Neural progenitor cell (in vitro differentiated cells): ENCODE measurements at regions not wholly inside any gene's neighbourhood (a gene's known extent, or its start where the extent isn't known, plus 50 kb on each side); places are given as distances from the start of the nearest gene placed in this dataset.
"Not testable (repeated sequence)": the region's sequence is repeated elsewhere in the genome, so short reads cannot be mapped to it uniquely, and the experiment has no call there.

ENCODE experiments used
- DNase-seq: peaks from one replicate; pipeline ENCODE4 v3.0.0-alpha.2; 2016; ENCODE audit warnings: low spot score
- H2AFZ ChIP-seq: fragments of 200-600 bp; sonication (generic); replicated peaks from 2 replicates; pipeline ENCODE4 v1.6.1; 2016; ENCODE audit warnings: antibody characterized with exemption
- H3F3A ChIP-seq: fragments of 200-600 bp; sonication (generic); 2 replicates; pipeline ENCODE4 v1.6.1; 2016; ENCODE audit warnings: antibody characterized with exemption, low read depth
- H3K27ac ChIP-seq: fragments of 200-600 bp; sonication (generic); 2 replicates; pipeline ENCODE4 v1.5.1; 2016; ENCODE audit warnings: mild to moderate bottlenecking
- H3K27me3 ChIP-seq: fragments of 200-600 bp; sonication (generic); 2 replicates; pipeline ENCODE4 v1.6.1; 2016; ENCODE audit warnings: mild to moderate bottlenecking, moderate library complexity
- H3K36me3 ChIP-seq: fragments of 200-600 bp; sonication (generic); 2 replicates; pipeline ENCODE4 v1.5.1; 2016
- H3K4me1 ChIP-seq: fragments of 200-600 bp; sonication (generic); 2 replicates; pipeline ENCODE4 v1.6.1; 2016; ENCODE audit warnings: mixed run types
- H3K4me2 ChIP-seq: fragments of 200-600 bp; sonication (generic); 2 replicates; pipeline ENCODE4 v1.6.1; 2016
- H3K4me3 ChIP-seq: fragments of 200-600 bp; sonication (generic); 2 replicates; pipeline ENCODE4 v1.5.1; 2016
- H3K79me2 ChIP-seq: fragments of 200-600 bp; sonication (generic); 2 replicates; pipeline ENCODE4 v1.6.1; 2016; ENCODE audit warnings: low read depth
- H3K9ac ChIP-seq: fragments of 200-600 bp; sonication (generic); 2 replicates; pipeline ENCODE4 v1.6.1; 2016
- H3K9me3 ChIP-seq: fragments of 200-600 bp; sonication (generic); 2 replicates; pipeline ENCODE4 v1.5.1; 2016; ENCODE audit warnings: low read depth
- H4K20me1 ChIP-seq: fragments of 200-600 bp; sonication (generic); 2 replicates; pipeline ENCODE4 v1.6.1; 2016; ENCODE audit warnings: low read depth
- H3K27ac Mint-ChIP-seq: 3 replicates; pipeline ENCODE4 v1.8.0; 2021; ENCODE audit warnings: mixed read lengths
- H3K27me3 Mint-ChIP-seq: 2 replicates; pipeline ENCODE4 v1.8.0; 2022; ENCODE audit warnings: low read depth, mild to moderate bottlenecking, inconsistent platforms, moderate library complexity, mixed read lengths; ENCODE audit not compliant: insufficient read depth
- H3K36me3 Mint-ChIP-seq: 3 replicates; pipeline ENCODE4 v1.8.0; 2021; ENCODE audit warnings: mixed read lengths
- H3K4me1 Mint-ChIP-seq: 3 replicates; pipeline ENCODE4 v1.8.0; 2021; ENCODE audit warnings: mixed read lengths
- H3K4me3 Mint-ChIP-seq: 3 replicates; pipeline ENCODE4 v1.8.0; 2021; ENCODE audit warnings: mild to moderate bottlenecking, moderate library complexity, mixed read lengths
- H3K9me3 Mint-ChIP-seq: 3 replicates; pipeline ENCODE4 v1.8.0; 2020; ENCODE audit warnings: mixed read lengths
- CTCF ChIP-seq: fragments of 200-600 bp; sonication (generic); IDR thresholded peaks from 2 replicates; pipeline ENCODE4 v1.5.1; 2017; ENCODE audit warnings: antibody characterized with exemption, mild to moderate bottlenecking
- EZH2 ChIP-seq: fragments of 200-600 bp; sonication (generic); IDR thresholded peaks from 2 replicates; pipeline ENCODE4 v1.6.1; 2017; ENCODE audit warnings: antibody characterized with exemption, mild to moderate bottlenecking, moderate library complexity
- EZH2phosphoT487 ChIP-seq: fragments of 200-600 bp; sonication (generic); IDR thresholded peaks from 2 replicates; pipeline ENCODE4 v1.6.1; 2017; ENCODE audit warnings: antibody characterized with exemption

DNA sequence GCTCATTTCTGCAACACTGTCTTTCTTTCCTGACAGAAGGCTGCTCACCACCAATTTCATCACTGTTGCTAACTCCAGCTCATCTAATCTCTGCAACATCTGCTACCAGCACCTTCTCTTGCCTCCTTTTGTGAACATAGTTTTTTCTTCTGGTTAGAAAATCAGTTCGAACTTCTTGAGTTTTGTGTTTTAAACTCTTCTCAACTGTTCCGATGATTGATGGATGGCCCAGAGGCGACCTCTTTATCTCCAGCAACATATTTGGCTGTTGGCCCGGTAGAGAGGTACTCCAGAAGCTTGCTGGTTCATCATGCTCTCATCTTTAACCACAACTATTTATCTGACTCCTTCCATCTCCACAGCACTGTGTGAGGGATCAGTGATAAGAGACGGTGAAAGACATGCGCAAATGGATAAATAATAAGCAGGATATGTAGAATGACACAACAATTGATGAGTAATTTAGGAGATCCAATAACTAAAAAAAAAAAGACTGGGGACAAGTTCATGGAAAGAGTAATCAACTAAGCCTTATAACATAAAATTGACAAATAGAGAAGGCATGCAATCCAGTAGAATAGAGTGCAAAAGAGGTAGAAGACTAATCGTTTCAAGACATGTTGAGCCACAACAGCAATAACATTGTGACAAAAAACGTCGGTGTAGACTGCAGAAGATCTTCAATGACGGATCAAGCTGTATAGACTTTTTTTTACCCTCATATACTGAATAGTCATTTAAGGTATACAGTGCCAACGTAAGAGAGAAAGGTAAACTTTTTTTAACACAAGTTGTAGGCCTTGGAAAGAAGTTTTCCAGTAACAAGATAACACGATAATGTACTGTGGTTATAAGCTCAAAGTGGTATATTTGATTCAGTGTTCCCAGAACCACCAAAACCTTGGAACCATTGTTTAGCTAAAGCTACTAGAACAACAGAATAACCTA, 152.2 kb downstream of the CRPPA start:
- no peak for TF ChIP-seq EZH2
- TF ChIP-seq EZH2phosphoT487 = no peak
- TF ChIP-seq CTCF = no peak
- H3K4me3 Mint-ChIP-seq = no peak overlapping the region
- H3K27me3 Mint-ChIP-seq = no peaks in the 10 kb centered on the region
- Histone ChIP-seq H4K20me1 (no peaks in the 10 kb centered on the region), H3K4me2 (no peak overlapping the region), H3K4me1 (no peaks in the 10 kb centered on the region), H3F3A (no peaks in the 10 kb centered on the region), H3K79me2 (no peaks in the 10 kb centered on the region), H2AFZ (no peak overlapping the region), H3K36me3 (no peaks in the 10 kb centered on the region), H3K4me3 (no peak overlapping the region), H3K9ac (no peak overlapping the region), H3K27me3 (no peaks in the 10 kb centered on the region), H3K27ac (no peak overlapping the region), H3K9me3 (no peaks in the 10 kb centered on the region)
- no peak for DNase-seq
- no peaks in the 10 kb centered on the region for H3K9me3 Mint-ChIP-seq
- H3K27ac Mint-ChIP-seq = no peak overlapping the region
- H3K36me3 Mint-ChIP-seq = no peaks in the 10 kb centered on the region
- H3K4me1 Mint-ChIP-seq = peaks cover 2% of the 10 kb centered on the region

DNA sequence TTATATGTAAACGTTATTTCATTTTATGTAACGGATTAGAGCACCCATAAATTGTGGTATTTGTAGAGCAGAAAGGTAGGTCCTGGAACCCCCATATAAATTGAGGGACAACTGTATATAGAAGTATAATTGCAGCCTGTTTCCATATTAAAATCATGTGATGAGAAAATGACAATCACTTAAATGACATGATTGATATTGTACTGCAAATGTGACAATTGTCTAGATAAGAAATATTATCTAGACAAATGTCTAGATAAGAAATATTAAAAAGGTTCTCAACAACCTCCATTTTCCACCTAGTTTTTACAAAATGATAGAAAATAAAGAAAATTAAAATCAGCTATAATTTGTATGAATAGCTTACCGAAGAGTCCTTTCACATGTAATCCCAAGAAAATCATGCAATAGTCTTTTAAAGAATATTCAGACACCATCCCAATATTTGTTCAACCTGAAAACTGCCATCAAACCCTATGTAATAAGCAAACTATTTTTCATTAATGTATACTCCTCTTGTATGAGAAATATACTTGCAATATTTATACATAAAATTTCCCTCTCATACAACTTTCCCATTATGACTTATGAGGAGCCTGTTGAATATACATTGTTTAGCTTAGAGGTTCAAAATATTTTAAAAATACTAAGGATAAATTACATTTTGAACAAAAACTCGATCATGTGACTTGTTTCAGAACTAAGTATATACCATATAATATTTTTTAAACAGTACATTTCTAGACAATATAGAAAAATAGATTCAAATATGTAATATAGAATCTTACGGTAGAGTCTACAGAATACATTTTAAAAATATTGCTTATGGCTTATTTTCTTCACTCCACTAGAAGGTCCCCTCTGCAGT, 153.2 kb downstream of the CRPPA start:
- Histone ChIP-seq H3K79me2 (no peaks in the 10 kb centered on the region), H3K36me3 (no peaks in the 10 kb centered on the region), H2AFZ (no peak overlapping the region), H3K9me3 (no peaks in the 10 kb centered on the region), H3F3A (no peaks in the 10 kb centered on the region), H3K4me2 (no peak overlapping the region), H3K27me3 (no peaks in the 10 kb centered on the region), H4K20me1 (no peaks in the 10 kb centered on the region), H3K9ac (no peak overlapping the region), H3K27ac (no peak overlapping the region), H3K4me3 (no peak overlapping the region), H3K4me1 (no peaks in the 10 kb centered on the region)
- TF ChIP-seq EZH2phosphoT487 = no peak
- no peak for TF ChIP-seq EZH2
- TF ChIP-seq CTCF = no peak
- no peak for DNase-seq
- Mint-ChIP-seq H3K9me3 (no peaks in the 10 kb centered on the region), H3K27ac (no peak overlapping the region), H3K4me3 (no peak overlapping the region), H3K36me3 (no peaks in the 10 kb centered on the region), H3K27me3 (no peaks in the 10 kb centered on the region), H3K4me1 (peaks cover 2% of the 10 kb centered on the region)

DNA sequence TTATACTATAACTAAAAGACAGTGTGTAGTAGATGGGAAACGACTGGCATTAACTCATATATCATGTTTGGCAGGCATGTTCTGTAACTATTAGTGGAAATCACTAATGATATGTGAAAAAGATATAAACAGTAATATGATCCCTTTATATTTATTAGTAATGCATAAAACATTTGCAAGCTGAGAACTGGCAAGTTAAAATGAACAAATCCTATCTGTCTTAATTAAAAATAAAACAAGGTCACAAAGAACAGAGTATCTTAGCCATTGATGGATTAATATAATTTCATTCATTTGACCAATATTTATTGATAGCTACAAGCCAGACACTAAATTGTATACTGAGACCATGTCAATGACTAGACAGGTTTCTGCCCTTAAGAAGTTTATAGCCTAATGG, 154.5 kb downstream of the CRPPA start:
- Histone ChIP-seq H3K4me2 (no peak overlapping the region), H3K79me2 (no peaks in the 10 kb centered on the region), H3K27me3 (no peaks in the 10 kb centered on the region), H3F3A (no peaks in the 10 kb centered on the region), H3K9me3 (no peaks in the 10 kb centered on the region), H4K20me1 (no peaks in the 10 kb centered on the region), H3K4me1 (no peaks in the 10 kb centered on the region), H2AFZ (no peak overlapping the region), H3K36me3 (no peaks in the 10 kb centered on the region), H3K9ac (no peak overlapping the region), H3K27ac (no peak overlapping the region), H3K4me3 (no peak overlapping the region)
- TF ChIP-seq EZH2phosphoT487 (no peak), CTCF (no peak), EZH2 (no peak)
- Mint-ChIP-seq H3K9me3 (no peaks in the 10 kb centered on the region), H3K27me3 (no peaks in the 10 kb centered on the region), H3K27ac (no peak overlapping the region), H3K4me1 (peaks cover under 1% of the 10 kb centered on the region), H3K36me3 (no peaks in the 10 kb centered on the region), H3K4me3 (no peak overlapping the region)
- DNase-seq = no peak

GRCh38 chr7:16266470-16266869, 154.9 kb downstream of the CRPPA start:
- H4K20me1 ChIP-seq, H3K4me1 ChIP-seq, H3K36me3 ChIP-seq, H2AFZ ChIP-seq, H3K27ac ChIP-seq, H3F3A ChIP-seq, H3K9me3 Mint-ChIP-seq, H3K4me2 ChIP-seq, H3K27me3 Mint-ChIP-seq, H3K4me3 ChIP-seq, DNase-seq, H3K9me3 ChIP-seq, H3K27ac Mint-ChIP-seq, H3K27me3 ChIP-seq, H3K79me2 ChIP-seq, H3K36me3 Mint-ChIP-seq, H3K9ac ChIP-seq, H3K4me3 Mint-ChIP-seq, H3K4me1 Mint-ChIP-seq: not testable (repeated sequence)
